Hematopoietic multipotent progenitor cell treated with erythropoietin and hydrocortisone succinate and interleukin-3 and kit ligand, for 4 days (in vitro differentiated cells): ENCODE measurements at regions not wholly inside any gene's neighbourhood (a gene's known extent, or its start where the extent isn't known, plus 50 kb on each side); places are given as distances from the start of the nearest gene placed in this dataset.

ENCODE experiments used
- DNase-seq: peaks from one replicate; pipeline ENCODE4 v3.0.0-alpha.2; 2015

DNA sequence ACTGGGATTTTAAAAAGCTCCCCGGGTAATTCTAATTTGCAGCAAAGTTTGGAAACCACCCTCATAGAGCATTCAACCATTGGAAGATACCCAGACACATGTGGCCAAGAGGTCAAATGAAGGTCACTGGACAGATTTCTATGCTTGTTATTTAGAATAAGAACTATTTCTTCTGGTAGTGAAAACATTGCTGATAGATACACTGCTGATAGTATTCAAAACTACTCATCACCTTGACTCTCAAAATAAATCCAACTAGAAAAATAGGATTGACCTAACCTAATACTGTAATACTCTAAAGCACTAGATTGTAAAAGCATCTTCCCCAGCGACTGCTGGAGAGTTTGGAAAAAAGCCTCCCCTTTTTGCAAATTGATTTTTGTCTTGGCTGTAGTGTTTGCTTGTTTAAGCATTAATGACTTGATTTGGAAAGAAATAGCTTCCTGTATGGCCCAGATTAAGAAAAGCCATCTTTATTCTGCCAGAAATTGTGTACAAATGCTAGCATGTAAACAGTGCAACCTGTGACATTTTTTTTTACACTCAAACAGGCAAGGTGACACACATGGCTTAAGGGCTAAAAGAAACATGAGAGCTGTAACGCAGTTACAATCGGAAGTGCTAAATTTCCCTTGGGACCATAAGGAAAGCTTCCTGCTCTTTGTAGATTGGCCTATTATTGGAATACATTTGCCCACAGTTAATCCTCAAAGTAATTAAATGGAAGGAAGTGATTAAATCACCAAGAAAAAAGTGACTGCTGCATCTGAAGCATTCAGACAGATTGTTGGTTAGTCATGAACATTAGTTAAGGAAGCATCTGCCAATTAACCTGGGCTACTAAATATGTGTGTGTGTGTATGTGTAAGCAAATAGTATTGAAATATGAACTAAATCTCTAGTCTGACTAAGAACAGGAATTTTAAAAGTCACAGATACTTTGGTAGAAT, 356.5 kb upstream of the ATP2B1 start:
- no peak for DNase-seq

GRCh38 chr12:90062799-90063198, 354.2 kb upstream of the ATP2B1 start:
- no peak for DNase-seq

GRCh38 chr12:90061809-90062208, 353.2 kb upstream of the ATP2B1 start:
- no peak for DNase-seq

- no peak for DNase-seq
Observed at GRCh38 chr12:90060031-90060430, 351.4 kb upstream of the ATP2B1 start.

DNA sequence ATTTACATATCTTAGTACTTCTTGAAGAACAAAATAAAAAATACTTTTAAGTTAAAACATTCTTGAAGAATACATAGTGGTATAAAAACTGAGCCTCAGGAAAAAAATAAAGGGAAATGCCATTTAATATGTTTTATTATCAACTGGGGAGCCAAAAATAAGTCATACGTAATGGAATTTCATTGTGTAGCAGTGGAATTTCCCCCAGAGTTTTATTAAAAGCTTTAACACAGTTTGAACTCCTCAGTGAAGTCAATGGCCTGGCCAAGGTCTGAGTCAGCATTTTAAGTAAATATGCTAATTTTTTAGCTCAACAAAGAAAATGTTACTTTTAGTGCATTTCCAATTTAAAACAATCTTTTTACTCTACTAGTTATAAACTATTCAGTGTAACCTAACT, 350.1 kb upstream of the ATP2B1 start:
- no peak for DNase-seq

- DNase-seq = no peak
Observed at GRCh38 chr12:90055071-90055470, 346.4 kb upstream of the ATP2B1 start.

- no peak for DNase-seq
Observed at GRCh38 chr12:90048918-90049317, 340.3 kb upstream of the ATP2B1 start.

- no peak for DNase-seq
Observed at GRCh38 chr12:90045559-90045958, 336.9 kb upstream of the ATP2B1 start.

DNA sequence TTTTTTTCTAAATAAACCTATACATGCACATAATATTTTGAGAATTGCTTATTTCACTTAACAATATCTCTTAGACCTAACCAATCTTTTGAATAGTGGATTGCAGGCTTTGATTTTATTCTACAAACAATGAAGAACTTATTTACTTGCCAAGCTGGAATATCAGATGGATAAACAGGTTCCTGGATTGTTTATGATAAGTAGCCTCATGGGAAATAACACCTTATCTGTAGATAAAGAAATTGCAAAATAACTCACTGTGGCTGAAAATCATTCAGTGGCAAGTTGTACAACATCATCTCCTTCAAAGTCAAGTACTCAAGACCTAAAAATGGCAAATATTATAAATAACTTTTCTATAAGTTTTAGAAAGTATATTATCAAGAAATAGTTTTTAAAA, 335.4 kb upstream of the ATP2B1 start:
- no peak for DNase-seq

- DNase-seq = no peak
Observed at GRCh38 chr12:90042920-90043641, 334.4 kb upstream of the ATP2B1 start.

DNA sequence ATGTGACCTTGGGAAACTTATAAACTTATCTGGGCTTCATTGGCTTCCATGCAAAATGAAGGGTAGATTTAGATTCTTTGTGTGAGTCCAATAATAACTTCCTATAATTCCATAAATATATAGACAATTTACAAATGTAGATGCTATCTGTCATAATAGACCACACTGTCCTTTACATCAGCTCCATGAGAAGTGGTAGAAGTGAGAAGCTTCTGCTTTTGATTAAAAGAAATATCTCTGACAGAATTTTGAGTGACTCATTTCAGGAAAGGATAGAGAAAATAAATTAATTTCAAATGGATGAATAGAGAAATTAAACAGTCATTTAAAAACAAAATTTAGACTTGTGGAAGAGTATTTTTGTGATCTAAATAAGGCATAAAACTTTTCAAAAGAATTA, 329.7 kb upstream of the ATP2B1 start:
- no peak for DNase-seq

DNA sequence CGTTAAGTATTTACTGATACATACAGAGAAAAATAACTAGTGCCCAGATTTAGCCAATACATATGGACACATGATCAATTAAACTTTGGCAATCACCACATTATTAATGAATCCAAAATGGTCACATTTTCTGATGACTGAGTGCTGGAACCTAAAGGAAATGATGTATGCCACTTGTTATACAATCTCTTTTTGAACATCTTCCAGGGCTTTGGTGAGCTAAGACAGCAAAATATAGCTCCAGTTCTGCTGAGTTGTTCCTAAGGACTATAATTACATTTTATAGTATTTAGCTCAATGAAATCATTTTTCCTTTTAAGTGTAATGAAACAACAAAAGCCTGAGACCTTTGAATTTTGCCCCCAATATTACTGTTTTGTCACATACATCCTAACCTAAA, 329.1 kb upstream of the ATP2B1 start:
- DNase-seq = no peak

- DNase-seq = peak; percentile 7
Observed at GRCh38 chr12:90036637-90037036, 328.0 kb upstream of the ATP2B1 start.

DNA sequence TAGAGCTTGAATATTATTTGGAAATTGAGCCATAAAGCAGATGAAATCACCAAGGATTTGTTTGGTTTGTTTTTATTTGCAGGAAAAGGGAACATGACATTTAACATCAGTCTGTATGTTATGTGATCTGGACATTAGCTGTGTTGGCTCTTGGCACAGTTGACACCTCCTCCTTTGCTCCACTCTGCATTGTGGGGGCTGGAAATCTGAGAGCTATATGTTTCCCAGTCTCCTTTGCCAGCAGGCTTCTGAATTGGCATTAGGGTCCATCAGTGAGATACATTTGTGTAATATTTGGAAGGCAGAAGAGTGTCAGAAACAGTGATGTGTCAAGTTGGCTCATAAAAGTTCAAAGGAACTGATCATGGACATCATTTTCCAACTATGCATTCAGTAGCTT, 322.1 kb upstream of the ATP2B1 start:
- DNase-seq = no peak

- DNase-seq = no peak
Observed at GRCh38 chr12:90029317-90029716, 320.7 kb upstream of the ATP2B1 start.

DNA sequence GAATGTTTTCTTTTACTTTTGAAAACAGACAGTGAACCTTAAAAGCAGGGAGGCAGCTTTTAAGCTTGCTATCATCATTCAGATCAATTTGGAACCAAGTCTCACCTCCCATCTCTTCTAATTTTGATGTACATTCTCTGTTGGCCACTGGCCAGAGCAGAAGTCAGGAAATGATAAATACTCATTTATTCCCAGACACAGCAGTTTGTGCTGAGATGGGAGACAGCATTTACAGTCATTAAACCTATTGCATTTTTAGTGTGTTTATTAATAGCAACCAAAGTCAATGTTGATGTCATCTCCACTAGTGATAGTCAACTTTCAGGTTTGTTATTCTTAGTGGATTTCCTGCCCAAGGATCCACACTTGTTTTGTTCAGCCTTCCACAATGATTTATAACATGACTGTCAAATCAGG, 320.0 kb upstream of the ATP2B1 start:
- no peak for DNase-seq

GRCh38 chr12:90027889-90028634, 319.4 kb upstream of the ATP2B1 start:
- DNase-seq = no peak

- DNase-seq = no peak
Observed at GRCh38 chr12:90027041-90027440, 318.4 kb upstream of the ATP2B1 start.

DNA sequence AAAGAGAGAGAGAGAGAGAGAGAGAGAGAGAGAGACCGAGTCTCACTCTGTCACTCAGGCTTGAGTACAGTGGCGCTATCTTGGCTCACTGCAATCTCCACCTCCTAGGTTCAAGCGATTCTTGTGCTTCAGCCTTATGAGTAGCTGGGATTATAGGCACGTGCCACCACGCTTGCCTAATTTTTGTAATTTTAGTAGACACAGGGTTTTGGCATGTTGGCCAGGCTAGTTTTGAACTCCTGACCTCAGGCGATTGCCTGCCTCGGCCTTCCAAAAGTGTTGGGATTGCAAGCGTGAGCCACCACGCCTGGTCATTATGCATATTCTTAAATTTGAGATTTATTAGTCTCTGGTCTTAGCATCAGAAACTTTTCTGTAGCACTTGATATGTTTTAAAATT, 317.9 kb upstream of the ATP2B1 start:
- DNase-seq = no peak

DNA sequence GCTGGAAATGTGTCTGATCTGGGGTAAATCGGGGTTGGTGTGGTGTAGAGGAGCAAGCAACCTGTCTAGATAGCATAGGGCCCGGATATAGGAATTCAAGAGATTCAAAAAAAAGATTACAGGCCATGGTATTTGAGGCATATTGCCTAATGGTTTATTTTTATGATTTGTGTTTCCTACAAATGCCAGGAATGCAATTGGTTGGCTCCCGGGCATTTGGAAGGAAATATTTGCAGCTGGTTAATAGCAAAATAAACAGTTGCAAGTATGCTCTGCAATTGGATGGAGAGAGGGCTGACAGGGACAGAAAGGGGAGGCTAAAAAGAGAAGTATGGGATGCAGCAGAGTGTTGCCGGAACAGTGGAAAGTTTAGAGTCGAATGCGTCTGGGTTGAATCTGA, 315.6 kb upstream of the ATP2B1 start:
- DNase-seq = no peak

DNA sequence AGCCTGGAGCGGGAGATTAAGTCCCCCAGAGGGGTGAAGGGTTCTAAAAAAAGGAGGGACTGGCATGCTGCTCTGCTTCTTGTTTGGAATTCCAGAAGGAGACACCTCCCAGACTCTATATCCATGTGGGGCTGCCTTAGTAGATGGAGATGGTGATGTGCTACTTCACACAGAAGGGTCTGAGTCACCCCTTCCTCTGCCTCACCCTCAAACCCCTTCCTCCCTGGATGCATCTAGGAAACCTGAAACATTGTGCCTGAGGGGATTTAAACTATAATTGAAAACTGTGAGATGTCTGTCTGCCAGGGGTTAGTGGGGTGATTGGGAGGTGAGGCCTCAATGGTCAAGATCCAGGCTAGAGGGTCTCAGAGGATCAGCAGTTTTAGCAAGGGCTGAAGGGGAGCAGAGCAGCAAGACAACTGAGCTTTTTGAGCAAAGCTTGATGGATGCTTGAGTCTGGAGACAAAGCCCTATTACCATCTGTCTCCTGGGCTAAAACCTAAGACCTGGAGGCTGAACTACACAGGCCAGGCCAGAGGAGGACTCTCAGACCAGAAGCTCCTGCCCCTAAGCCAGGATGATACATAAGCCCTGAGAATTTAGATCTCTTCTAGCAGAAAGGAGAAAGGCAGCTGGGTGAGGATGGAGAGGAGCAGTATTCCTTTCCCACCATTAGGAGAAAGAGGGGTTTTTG, 314.7 kb upstream of the ATP2B1 start:
- no peak for DNase-seq

GRCh38 chr12:90021795-90022440, 313.3 kb upstream of the ATP2B1 start:
- no peak for DNase-seq
